Activated CD4-positive, CD25-positive, alpha-beta regulatory T cell treated with anti-CD3 and anti-CD28 coated beads, Interleukin-2, amount 50 U/mL, for 16 hours (primary cell): ENCODE measurements at regions not wholly inside any gene's neighbourhood (a gene's known extent, or its start where the extent isn't known, plus 50 kb on each side); places are given as distances from the start of the nearest gene placed in this dataset.
"Not testable (repeated sequence)": the region's sequence is repeated elsewhere in the genome, so short reads cannot be mapped to it uniquely, and the experiment has no call there.

ENCODE experiments used
- DNase-seq: peaks from one replicate; pipeline ENCODE4 v3.0.0-alpha.2; 2020; ENCODE audit warnings: low read depth, low spot score

DNA sequence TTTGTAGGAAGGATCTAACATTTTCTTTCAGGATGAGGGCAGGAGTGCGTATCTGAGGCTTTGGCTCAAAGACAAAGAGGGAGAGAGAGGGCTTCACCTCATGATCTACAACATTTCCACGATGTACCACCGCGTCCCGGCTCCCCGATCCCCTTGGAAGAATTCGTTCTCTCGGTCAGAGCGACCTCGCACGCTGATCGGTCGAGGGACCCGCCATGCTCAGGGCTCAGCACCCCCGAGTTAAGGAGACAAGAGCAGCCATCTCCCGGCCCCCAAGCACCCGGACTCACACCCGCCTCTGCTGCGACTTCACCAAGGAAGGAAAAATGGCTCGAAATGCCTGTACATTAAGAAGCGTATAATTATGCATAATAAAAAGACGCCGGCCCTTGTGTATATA is 89.5 kb upstream of the RPL38 start:
- DNase-seq: no peak

DNA sequence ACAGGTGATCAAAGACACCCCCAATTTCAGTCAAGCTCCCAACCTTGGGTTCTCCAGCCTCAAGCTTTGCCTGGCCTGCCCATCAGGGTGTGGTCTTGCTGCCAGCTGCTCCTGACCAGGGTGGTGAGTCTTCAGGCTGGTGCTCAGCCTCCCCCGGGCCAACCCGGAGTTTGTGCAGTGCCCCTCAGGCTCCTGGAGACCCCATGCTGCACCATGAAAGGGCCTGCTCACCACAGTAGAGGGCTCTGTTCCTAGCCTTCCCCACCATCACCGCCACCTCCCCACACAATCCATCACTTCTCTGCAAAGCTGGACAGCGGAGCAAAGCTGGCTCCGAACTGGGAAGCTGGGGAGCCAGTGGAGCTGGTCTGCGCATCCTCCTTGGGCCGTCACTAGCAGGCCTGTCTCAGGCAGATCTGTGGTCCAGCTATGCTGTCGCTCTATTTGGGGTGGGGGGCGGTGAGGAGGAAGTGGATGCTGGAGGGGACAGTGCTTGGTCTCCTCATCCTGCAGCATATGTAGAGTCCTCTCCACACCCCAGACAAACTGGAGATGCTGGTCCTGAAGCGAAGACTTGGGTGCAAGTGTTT is 88.5 kb upstream of the RPL38 start:
- DNase-seq: no peak

DNA sequence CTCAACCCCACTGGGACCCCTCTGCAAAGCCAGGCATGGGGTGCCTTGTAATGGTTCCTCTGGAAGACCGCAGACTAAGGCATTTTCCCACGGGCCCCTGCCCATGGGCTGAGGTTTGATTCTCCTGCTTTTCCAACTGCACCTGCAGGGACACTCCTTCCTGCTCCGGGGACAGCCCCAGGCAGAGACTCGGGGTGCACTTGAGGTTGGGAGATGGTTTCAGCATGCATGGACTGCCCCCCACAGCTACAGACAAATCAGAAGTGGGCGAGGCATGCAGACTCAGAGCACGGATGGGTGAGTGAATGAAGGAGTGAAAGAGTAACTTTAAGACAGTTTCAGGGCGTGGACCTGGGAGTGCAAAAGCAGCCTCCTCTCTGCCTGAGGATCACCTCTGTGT is 87.9 kb upstream of the RPL38 start:
- DNase-seq: no peak

DNA sequence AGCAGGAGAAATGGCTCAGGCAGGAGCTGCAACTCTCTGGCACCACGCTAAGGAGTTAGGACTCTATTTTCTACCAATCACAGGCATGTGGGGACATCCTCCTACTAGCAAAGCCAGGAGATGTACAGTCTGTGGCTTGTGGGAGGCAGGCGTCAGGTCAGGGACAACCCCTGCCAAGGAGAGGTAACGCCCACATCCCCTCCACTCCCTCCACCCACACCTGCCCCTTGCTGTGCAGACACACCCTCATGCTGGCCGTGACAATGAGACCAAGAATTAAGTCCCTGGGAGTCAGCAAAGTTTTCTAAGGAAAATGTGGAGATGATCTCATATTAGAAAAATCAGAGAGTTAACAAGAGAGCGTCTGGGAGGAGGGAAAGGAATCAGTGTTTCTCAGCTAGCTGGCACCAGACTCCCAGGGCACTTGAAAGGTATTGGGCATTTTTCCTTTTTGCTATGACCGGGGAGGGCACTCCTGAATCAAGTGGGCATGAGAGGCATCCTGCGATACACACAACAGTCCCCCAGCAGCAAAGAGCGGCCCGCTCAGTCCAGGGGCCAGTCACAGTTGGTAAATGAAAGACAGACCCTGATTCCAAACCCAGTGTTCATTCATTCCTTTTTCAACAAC is 87.3 kb upstream of the RPL38 start:
- DNase-seq: no peak

DNA sequence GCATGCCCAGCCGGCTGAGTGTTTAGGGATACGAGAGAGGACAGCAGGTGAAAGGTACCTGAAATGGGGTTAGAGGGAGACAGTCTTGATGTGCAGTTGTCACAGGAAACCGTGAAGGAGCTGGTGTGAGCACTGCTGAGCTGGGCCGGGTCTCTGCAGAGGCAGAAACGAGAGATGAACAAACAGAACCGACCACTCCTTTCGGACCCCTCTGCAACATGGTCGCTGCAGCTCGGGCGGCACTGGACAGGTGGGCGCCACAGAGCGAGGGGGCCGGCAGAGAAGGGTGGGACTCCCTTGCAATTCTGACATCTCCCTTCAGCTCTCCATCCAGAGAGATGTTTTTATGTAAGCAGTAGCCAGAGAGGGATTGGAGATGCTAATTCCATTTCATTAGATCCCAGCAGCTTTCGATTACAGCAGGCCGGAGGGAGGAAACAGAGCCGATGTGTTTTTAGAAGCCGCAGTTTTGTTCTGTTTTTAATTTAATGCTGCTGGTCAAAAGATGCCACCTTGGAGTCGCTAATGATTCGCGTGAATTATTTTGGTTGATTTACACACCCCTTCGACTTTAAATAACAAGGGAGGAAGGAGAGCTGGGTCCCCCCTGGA is 86.3 kb upstream of the RPL38 start:
- no peak for DNase-seq

DNA sequence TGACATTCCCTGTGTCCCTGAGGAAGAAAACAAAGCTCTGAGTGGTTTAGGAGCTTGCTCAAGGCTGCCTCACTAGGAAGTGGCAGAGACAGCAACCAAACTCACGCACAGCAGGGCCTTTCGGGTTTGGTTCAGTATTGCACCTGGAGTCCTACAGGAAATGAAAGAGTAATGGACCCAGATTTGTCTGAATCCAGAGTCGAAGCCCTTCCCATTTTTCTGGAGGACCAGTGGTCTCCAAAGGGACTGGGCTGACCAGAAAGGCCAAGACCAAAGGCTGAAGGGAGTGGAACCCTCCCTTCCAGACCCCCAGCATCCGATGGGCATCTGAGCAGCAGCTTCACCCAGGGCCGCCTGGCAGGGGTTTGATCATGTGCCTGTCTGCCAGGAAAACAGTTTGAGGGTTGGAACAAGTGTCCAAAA is 85.5 kb upstream of the RPL38 start:
- DNase-seq: no peak

DNA sequence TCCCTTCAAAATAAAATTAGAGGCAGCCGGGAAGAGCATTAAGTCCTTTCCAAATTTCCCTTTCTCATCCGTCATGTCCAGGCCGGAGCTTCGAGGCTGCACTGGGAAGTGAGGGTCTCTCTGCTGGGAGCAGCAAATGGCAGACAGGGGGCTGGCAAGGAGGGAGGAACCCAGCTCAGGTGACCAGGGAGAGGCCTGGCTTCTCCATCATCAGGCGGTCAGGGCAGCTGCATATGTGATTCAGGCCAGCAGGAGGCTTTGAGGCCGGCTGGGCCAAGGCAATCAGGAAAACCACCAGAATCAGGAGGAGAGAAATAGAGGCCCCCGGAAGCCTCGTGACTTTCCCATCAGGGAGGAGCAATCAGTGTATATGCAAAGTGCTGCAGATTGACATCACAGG is 85.0 kb upstream of the RPL38 start:
- DNase-seq: no peak

DNA sequence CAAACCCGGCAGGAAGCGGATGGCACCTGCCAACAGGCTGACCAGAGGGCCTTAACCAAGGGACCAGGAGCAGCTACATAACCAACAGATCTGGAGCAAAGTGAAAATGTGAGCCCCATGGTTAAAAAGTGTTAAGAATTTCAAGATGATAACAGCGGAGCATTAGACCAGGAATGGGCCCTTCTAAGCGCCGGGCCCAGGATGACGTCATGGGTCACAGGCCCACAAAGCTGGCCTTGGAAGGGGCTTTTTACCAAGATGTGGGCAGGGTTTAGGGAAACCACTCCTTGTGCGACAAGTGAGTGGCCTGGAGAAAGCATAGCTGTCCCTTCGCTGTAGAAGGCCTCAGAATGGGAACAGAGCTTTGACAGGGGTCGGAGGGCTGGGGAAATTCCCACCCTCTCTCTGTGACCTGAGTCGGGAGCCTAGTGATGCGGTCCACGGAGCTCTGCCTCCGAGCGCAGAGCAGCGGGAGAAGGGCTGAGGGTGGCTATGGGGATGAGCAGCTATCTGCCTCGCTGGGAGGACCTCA is 84.4 kb upstream of the RPL38 start:
- no peak for DNase-seq

DNA sequence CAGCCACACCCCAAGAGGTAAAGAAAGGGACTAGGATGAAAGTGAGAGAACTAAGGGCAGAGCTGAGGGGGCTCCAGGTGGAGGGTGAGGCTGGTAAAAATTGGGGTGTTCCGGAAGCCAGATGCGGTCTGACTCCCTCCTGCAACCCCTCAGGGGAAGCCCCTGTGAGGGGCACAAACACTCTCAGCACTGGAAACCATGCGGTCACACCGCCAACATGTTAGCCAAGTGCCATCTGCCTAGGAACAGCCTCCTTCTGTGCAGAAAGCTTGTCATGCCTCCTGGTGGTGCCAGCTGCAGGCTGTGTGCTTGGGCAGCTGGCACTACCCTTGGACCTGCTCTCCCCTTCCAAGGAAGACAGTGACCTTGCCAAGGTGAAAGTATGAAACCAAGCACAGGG is 83.5 kb upstream of the RPL38 start:
- DNase-seq: no peak

DNA sequence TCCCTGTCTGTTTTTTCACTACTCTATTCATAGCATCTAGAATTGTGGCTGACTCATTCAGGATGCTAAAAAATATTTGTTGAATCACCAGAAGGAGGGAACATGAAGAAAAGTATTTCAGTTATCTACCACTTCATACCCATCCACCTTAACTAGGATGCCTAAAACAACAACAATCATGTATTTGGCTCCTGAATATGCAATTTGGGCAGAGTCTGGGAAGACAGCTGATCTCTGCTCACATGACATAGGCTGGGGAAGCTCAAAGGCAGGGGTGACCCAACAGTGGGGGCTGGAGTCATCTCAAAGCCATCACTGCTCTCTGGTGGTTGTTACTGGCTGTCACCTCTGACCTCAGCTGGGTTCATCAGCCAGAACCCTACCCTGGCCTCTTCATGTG is 80.1 kb upstream of the RPL38 start:
- no peak for DNase-seq

DNA sequence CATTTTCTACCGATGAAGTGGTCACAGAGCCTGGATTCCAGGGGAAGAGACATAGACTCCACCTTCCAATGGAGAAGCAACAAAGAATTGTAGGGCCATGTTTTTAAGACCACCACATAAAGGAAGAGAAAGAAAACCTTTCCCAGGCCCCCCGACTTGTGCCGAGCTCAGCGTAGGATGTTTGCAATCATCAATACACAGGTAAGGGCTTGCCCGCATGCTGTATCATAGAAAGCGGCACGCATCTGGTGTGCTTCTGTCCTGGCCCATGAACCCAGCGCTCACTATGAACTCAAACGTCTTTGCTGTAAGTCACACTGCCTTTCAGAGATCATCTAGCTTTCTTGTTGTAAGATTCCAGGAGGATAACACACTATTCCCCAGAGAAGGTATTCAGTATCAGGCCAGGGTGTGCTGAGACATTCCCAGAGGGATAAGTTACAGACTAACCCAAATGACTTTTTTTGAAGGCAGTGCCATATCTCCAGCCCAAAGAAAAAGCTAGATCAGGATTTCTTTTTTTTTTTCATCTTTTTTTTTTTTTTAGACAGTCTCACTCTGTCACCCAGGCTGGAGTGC is 79.5 kb upstream of the RPL38 start:
- DNase-seq: no peak

DNA sequence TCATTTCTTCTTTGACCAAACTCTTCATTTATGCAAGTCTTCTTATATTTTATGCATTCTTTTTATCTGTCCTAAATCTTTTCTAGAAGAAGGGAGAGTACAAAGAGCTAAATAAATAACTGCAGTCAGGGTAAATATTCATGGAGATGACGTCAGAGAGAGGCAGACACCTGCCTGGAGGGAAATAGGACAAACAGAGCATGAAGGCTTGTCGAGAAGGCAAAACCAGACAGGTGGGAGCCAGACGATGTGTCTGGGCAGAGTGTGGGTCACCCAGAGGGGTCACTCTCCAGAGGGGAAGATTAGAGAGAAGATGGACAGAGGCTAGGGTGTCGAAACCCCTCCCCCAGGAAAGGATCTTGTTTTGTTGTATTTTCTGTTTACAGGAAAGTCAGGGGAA is 78.3 kb upstream of the RPL38 start:
- no peak for DNase-seq

DNA sequence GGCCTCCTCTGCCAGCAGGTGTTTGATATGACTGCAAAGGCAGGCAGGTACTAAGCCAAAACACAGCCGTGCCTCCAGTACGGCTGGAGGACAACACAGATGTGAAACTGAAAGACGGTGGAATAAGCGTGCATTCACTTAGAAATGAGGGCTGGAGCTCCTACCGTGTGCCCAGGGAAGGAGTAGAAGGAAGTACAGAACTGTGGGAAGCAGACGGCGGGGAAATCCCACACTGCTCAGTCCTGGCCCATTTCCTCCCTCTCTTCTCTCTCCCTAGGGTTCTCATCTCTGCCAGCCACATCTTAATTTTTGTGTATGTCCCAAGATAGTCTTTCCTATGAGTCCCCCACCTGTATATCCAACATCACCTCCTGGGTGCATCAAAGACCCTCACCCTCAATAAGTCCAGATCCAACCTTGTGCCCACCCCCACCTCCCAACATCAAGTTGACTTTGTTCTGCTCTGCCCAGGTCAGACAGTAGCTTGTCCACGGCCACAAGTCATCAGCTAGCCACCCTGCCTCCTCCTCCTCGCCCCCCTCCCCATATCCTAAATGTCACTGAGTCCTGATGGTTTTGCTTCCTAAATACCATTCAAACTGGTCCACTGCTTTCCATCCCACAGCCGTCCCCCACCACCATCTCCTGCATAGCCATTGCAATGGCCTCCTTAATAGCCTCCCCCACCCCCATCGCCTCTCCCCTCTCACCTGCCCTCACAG is 77.1 kb upstream of the RPL38 start:
- DNase-seq: no peak

DNA sequence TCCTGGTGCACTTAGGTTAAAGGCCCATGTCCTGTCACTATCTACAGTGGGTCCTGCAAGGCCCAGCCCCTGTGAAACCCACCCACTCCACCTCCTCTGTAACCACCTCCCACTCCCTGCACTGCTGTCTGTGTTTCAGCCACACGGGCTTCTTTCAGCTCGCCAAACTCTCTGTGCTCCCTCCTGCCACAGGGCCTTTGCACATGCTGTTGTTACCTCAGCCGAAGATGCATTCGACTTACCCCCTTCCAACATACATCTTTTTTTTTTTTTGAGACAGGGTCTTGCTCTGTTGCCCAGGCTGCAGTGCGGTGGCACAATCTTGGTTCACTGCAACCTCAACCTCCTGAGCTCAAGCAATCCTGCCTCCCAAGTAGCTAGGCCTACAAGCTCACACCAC is 76.5 kb upstream of the RPL38 start:
- no peak for DNase-seq

DNA sequence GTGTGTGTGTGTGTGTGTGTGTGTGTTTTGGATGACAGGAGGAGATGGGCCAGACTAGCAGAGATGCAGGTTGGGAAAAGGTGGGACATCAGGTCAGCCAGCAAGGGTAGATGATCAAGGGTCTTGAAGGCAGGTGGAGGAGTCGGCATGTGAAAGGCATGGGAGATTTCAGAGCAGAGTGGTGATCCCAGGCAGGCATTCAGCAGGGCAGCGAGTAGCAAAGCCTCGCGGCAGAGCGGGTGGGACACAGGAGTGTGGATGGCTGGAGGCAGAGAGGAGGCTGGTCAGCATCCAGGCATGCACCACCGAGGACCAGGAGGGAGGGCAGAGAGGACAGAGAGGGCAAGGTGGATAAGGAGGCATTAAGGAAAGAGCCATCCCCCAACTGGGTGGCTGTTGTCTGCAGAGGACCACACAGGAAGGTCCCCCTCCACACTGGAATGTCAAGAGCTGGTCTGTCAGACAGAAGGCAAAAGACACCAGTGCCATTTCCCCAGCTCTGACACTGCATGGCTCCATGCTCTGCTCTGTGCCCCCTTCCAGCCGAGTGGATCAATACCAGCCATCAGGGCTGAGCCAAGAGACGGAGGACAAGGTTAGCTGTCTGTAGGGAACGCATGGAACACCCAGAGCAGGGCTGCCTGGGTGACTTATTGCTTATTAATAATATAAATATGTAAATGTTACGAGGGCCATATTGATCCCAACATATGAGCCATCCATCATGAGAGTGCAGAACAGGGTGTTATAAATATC is 74.8 kb upstream of the RPL38 start:
- DNase-seq: no peak

DNA sequence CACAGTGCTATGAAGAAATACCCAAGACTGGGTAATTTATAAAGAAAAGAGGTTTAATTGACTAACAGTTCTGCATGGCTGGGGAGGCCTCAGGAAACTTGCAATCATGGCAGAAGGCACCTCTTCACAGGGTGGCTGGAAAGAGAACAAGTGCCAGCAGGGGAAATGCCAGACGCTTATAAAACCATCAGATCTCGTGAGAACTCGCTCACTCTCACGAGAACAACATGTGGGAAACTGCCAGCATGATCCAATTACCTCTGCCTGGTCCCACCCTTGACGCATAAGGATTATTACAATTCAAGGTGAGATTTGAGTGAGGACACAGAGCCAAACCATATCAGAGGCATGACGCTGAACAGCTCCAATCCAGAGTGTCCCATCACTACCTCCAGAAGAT is 73.7 kb upstream of the RPL38 start:
- not testable (repeated sequence) for DNase-seq

DNA sequence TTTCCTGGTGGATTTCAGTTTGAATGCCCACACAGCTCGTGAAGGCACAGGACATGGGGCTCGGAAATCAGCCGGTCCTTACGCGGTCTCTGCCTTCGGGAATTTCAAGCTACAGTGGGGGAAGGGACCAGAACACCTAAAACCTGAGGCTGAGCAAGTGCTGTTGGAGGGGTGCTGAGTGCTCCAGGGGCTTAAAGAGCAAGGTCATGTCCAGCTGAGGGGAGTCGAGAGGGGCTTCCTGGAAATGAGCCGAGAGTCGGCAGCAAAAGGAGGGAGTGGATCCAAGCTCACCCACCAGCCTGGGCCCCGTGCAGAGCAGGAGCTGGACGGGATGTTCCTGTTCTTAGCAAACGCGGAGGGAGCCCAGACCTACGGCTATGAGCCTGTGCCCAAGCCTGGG is 73.2 kb upstream of the RPL38 start:
- DNase-seq: no peak

DNA sequence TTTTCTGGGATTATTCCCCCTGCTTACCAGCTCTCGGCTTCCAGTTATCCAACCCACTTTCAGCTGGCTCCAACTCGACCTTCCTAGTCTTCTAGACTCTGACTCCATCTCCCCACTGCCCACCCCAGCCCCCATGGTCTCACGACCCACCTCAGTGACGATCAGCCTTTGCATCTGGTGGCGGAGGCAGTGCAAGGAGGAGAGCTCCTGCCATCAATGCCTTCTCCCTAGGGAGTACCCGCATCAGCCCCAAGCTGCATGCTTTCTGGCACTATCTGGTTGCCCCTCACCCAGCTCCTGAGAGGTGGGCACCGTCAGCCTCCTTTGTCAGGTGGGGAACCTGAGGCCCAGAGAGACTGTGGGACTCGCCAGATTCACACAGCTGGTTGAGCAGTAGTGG is 72.6 kb upstream of the RPL38 start:
- DNase-seq: no peak

DNA sequence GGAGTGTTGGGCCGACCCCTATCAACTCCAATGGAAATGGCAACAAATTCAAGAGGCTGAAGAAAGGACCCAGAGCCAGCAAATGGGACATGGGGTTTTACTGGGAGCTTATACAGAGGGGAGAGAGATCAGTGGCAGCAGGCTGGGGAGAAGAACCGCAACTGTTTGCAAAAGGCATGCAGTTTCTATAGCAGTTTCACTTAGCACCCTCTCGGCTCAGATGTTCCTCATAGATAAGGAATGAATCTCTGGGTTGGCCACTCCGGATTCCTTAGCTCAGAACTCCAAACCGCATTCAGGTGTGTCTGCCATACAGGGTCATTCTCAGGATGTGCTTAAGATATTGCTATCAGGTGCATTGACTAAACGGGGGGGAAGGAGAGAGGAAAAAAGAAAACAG is 71.1 kb upstream of the RPL38 start:
- DNase-seq: no peak

DNA sequence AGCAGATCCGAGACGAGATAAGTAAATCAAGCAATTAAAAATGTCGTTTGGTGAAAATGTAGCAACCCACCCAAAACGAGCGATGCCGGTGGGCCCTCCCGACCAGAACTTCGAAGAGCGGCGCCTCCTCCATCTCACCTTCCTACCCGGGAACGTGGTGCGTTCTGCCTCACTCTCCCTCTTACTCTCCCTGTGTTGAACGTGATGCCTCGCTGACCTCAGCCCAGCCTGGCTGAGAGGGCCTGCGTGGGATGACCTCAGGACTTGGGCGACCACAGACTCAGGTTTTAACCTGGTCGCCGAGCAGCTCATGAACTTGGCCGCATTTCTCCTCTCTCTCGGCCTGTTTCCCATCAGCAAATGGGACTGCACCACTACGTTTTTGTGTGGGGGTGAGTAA is 69.7 kb upstream of the RPL38 start:
- no peak for DNase-seq

DNA sequence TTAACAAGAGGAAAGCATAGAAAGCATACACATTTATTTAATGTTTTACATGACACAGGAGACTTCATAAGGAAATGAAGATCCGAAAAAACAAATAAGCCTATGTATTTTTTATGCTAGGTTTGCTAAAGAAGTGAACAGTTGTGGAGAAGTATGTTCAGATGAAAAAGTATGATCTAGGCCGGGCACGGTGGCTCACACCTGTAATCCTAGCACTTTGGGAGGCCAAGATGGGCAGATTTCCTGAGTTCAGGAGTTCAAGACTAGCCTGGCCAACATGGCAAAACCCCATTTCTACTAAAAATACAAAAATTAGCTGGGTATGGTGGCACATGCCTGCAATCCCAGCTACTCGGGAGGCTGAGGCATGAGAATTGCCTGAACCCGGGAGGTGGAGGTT is 69.2 kb upstream of the RPL38 start:
- DNase-seq: not testable (repeated sequence)

DNA sequence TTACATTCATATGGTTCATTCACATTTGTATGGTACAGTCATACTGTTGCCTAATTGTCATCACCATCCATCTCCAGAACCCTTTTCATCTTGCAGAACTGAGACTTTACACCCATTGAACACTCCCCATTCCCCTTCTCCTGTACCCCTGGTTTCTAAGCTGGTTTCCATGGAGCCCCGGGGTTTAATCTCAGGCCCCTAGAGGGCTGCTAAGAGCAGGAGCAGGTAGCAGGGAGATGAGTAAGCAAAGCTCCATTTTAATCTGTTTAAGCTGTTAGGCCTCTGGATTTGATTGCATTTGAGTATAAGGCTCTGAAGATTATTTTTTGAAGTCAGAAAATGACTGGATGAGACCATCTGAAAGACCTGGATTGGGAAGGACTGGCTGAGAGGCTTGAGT is 68.5 kb upstream of the RPL38 start:
- no peak for DNase-seq
